PC-9 (cell line): ENCODE measurements at regions not wholly inside any gene's neighbourhood (a gene's known extent, or its start where the extent isn't known, plus 50 kb on each side); places are given as distances from the start of the nearest gene placed in this dataset.

ENCODE experiments used
- CTCF ChIP-seq: fragments of 200-600 bp; sonication (generic); conservative IDR thresholded peaks from 2 replicates; pipeline ENCODE4 v1.6.1; 2017; ENCODE audit warnings: mixed run types, antibody characterized with exemption, mild to moderate bottlenecking, moderate library complexity
- EZH2 ChIP-seq: fragments of 200-600 bp; sonication (generic); IDR thresholded peaks from 2 replicates; pipeline ENCODE4 v1.8.0; 2017; ENCODE audit warnings: antibody characterized with exemption, low read depth

GRCh38 chr18:73121207-73121606 lies 253.4 kb upstream of the NETO1 start:
- no peak for TF ChIP-seq CTCF
- no peak for TF ChIP-seq EZH2
